Activated T-cell treated with anti-CD3 and anti-CD28 coated beads, Interleukin-2, amount 50 U/mL, for 4 hours (primary cell): ENCODE measurements at regions not wholly inside any gene's neighbourhood (a gene's known extent, or its start where the extent isn't known, plus 50 kb on each side); places are given as distances from the start of the nearest gene placed in this dataset.

Source experiments
- ATAC-seq, 2 donors: fragments of 200-7000 bp; cut with Tn5 transposase; one replicate each; pipeline ENCODE4 v1.10.0; 2021
- DNase-seq: peaks from one replicate; pipeline ENCODE4 v3.0.0-alpha.2; 2020
- H3K27me3 Mint-ChIP-seq: one replicate; pipeline ENCODE4 v1.8.0; 2021; ENCODE audit warnings: low read depth, mixed read lengths
- H3K36me3 Mint-ChIP-seq: one replicate; pipeline ENCODE4 v1.8.0; 2022; ENCODE audit warnings: mixed read lengths; ENCODE audit not compliant: insufficient read depth
- H3K4me1 Mint-ChIP-seq: one replicate; pipeline ENCODE4 v1.8.0; 2021; ENCODE audit warnings: low read depth, mixed read lengths
- H3K4me3 Mint-ChIP-seq: one replicate; pipeline ENCODE4 v1.8.0; 2021; ENCODE audit warnings: mild to moderate bottlenecking, moderate library complexity, mixed read lengths
- H3K9me3 Mint-ChIP-seq: one replicate; pipeline ENCODE4 v1.8.0; 2021; ENCODE audit warnings: mixed read lengths

- Mint-ChIP-seq H3K36me3 (no peaks in the 10 kb centered on the region), H3K4me3 (no peak overlapping the region), H3K4me1 (no peaks in the 10 kb centered on the region), H3K9me3 (peaks cover 17% of the 10 kb centered on the region), H3K27me3 (no peaks in the 10 kb centered on the region)
- ATAC-seq, result no peak
- no peak for DNase-seq
These were observed 784.5 kb downstream of the USP25 start for GRCh38 chr21:16514316-16514715.

- Mint-ChIP-seq H3K27me3 (no peaks in the 10 kb centered on the region), H3K9me3 (peaks cover 7% of the 10 kb centered on the region), H3K36me3 (no peaks in the 10 kb centered on the region), H3K4me1 (no peaks in the 10 kb centered on the region), H3K4me3 (no peak overlapping the region)
- ATAC-seq (no peak), DNase-seq (no peak)
These were observed 787.6 kb downstream of the USP25 start for GRCh38 chr21:16517383-16517782.

GRCh38 chr21:16519036-16519435, 789.3 kb downstream of the USP25 start:
- DNase-seq (no peak), ATAC-seq (no peak)
- no peak overlapping the region for H3K4me3 Mint-ChIP-seq
- peaks cover 4% of the 10 kb centered on the region for H3K9me3 Mint-ChIP-seq
- no peaks in the 10 kb centered on the region for H3K4me1 Mint-ChIP-seq
- no peaks in the 10 kb centered on the region for H3K36me3 Mint-ChIP-seq
- no peaks in the 10 kb centered on the region for H3K27me3 Mint-ChIP-seq

GRCh38 chr21:16519644-16520043, 789.9 kb downstream of the USP25 start:
- peaks cover 4% of the 10 kb centered on the region for H3K9me3 Mint-ChIP-seq
- H3K27me3 Mint-ChIP-seq, result no peaks in the 10 kb centered on the region
- DNase-seq (no peak), ATAC-seq (no peak)
- H3K36me3 Mint-ChIP-seq, result no peaks in the 10 kb centered on the region
- H3K4me3 Mint-ChIP-seq, result no peak overlapping the region
- no peaks in the 10 kb centered on the region for H3K4me1 Mint-ChIP-seq

- peaks cover 7% of the 10 kb centered on the region for H3K9me3 Mint-ChIP-seq
- H3K4me3 Mint-ChIP-seq, result no peak overlapping the region
- no peaks in the 10 kb centered on the region for H3K4me1 Mint-ChIP-seq
- H3K27me3 Mint-ChIP-seq, result no peaks in the 10 kb centered on the region
- DNase-seq (no peak), ATAC-seq (no peak)
- no peaks in the 10 kb centered on the region for H3K36me3 Mint-ChIP-seq
These were observed 792.8 kb downstream of the USP25 start for GRCh38 chr21:16522548-16522947.

GRCh38 chr21:16530656-16531055, 800.9 kb downstream of the USP25 start:
- Mint-ChIP-seq H3K4me3 (no peak overlapping the region), H3K36me3 (no peaks in the 10 kb centered on the region), H3K27me3 (no peaks in the 10 kb centered on the region), H3K9me3 (peaks cover 17% of the 10 kb centered on the region), H3K4me1 (no peaks in the 10 kb centered on the region)
- ATAC-seq (no peak), DNase-seq (no peak)

GRCh38 chr21:16532840-16533239, 803.1 kb downstream of the USP25 start:
- peaks cover 14% of the 10 kb centered on the region for H3K9me3 Mint-ChIP-seq
- no peak for ATAC-seq
- no peaks in the 10 kb centered on the region for H3K36me3 Mint-ChIP-seq
- no peaks in the 10 kb centered on the region for H3K27me3 Mint-ChIP-seq
- no peaks in the 10 kb centered on the region for H3K4me1 Mint-ChIP-seq
- H3K4me3 Mint-ChIP-seq, result no peak overlapping the region
- DNase-seq, result no peak

GRCh38 chr21:16533692-16534407, 804.1 kb downstream of the USP25 start:
- DNase-seq, result no peak
- Mint-ChIP-seq H3K36me3 (no peaks in the 10 kb centered on the region), H3K27me3 (no peaks in the 10 kb centered on the region), H3K9me3 (peaks cover 11% of the 10 kb centered on the region), H3K4me1 (no peaks in the 10 kb centered on the region), H3K4me3 (no peak overlapping the region)
- ATAC-seq, result no peak

- Mint-ChIP-seq H3K36me3 (no peaks in the 10 kb centered on the region), H3K4me1 (no peaks in the 10 kb centered on the region), H3K27me3 (no peaks in the 10 kb centered on the region), H3K4me3 (no peak overlapping the region), H3K9me3 (peaks cover 7% of the 10 kb centered on the region)
- no peak for ATAC-seq
- no peak for DNase-seq
These were observed 804.8 kb downstream of the USP25 start for GRCh38 chr21:16534408-16535101.

GRCh38 chr21:16535102-16535422, 805.3 kb downstream of the USP25 start:
- Mint-ChIP-seq H3K4me3 (no peak overlapping the region), H3K36me3 (no peaks in the 10 kb centered on the region), H3K4me1 (no peaks in the 10 kb centered on the region), H3K27me3 (no peaks in the 10 kb centered on the region), H3K9me3 (peaks cover 7% of the 10 kb centered on the region)
- ATAC-seq (no peak), DNase-seq (no peak)

- no peaks in the 10 kb centered on the region for H3K36me3 Mint-ChIP-seq
- H3K4me3 Mint-ChIP-seq, result no peak overlapping the region
- H3K9me3 Mint-ChIP-seq, result peaks cover 7% of the 10 kb centered on the region
- H3K27me3 Mint-ChIP-seq, result no peaks in the 10 kb centered on the region
- H3K4me1 Mint-ChIP-seq, result no peaks in the 10 kb centered on the region
- ATAC-seq, result no peak
- DNase-seq, result no peak
These were observed 805.8 kb downstream of the USP25 start for GRCh38 chr21:16535626-16536025.

- no peaks in the 10 kb centered on the region for H3K27me3 Mint-ChIP-seq
- no peaks in the 10 kb centered on the region for H3K36me3 Mint-ChIP-seq
- ATAC-seq, result no peak
- DNase-seq, result no peak
- H3K4me3 Mint-ChIP-seq, result no peak overlapping the region
- no peaks in the 10 kb centered on the region for H3K4me1 Mint-ChIP-seq
- H3K9me3 Mint-ChIP-seq, result peaks cover 7% of the 10 kb centered on the region
These were observed 806.4 kb downstream of the USP25 start for GRCh38 chr21:16536140-16536539.

GRCh38 chr21:16536643-16537434, 807.1 kb downstream of the USP25 start:
- Mint-ChIP-seq H3K4me3 (no peak overlapping the region), H3K9me3 (peaks cover under 1% of the 10 kb centered on the region), H3K27me3 (no peaks in the 10 kb centered on the region), H3K36me3 (no peaks in the 10 kb centered on the region), H3K4me1 (no peaks in the 10 kb centered on the region)
- no peak for ATAC-seq
- no peak for DNase-seq

GRCh38 chr21:16537501-16537900, 807.7 kb downstream of the USP25 start:
- Mint-ChIP-seq H3K36me3 (no peaks in the 10 kb centered on the region), H3K27me3 (no peaks in the 10 kb centered on the region), H3K4me1 (no peaks in the 10 kb centered on the region), H3K4me3 (no peak overlapping the region), H3K9me3 (no peaks in the 10 kb centered on the region)
- no peak for DNase-seq
- ATAC-seq, result no peak

GRCh38 chr21:16538405-16538804, 808.6 kb downstream of the USP25 start:
- no peaks in the 10 kb centered on the region for H3K36me3 Mint-ChIP-seq
- H3K9me3 Mint-ChIP-seq, result no peaks in the 10 kb centered on the region
- no peak overlapping the region for H3K4me3 Mint-ChIP-seq
- H3K27me3 Mint-ChIP-seq, result no peaks in the 10 kb centered on the region
- no peak for DNase-seq
- H3K4me1 Mint-ChIP-seq, result no peaks in the 10 kb centered on the region
- ATAC-seq, result no peak
